ENCODE measurements at regions not wholly inside any gene's neighbourhood (a gene's known extent, or its start where the extent isn't known, plus 50 kb on each side); places are given as distances from the start of the nearest gene placed in this dataset.

DNA sequence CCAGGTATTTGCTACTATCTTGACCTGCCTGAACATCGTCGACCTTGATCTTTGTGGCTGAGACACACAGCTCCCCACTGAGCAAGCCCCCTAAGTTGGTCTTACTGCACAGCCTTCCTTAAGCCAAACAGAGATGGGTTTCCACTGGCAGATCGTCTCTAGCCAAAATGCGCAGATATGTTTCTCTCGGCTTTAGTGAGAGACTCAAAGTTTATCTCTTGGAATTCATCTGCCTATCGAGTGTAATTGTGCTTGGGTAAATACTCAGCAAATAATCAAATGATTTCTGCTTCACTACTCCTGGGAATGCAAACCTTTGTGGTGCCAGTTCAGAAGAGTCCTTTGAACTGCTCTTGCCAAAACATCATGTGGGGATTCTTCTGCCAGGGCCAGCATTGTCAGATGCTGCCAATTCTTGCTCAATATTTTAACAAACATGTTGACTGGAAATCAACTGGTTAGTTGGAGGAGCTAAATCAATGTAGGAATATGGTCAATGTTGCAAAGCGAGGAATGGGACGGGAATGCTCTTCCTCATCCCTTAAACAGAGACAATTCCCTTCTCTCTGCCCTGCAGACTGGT lies 141.2 kb upstream of the SLC28A3 start:
- no TSS peak for BruUV-seq (replicated peaks)
- Histone ChIP-seq H3K9ac (ENCODE audit: low read length) (no peak overlapping the region), H3K9me3 (ENCODE audit: control insufficient read depth in 1 of 2, insufficient read depth in 1 of 2, low read depth in 1 of 2, low read length in 2 of 2) (no peaks in the 10 kb centered on the region), H3K9me2 (ENCODE audit: insufficient read depth) (no peaks in the 10 kb centered on the region), H2AFZ (ENCODE audit: low read depth, low read length, poor library complexity, severe bottlenecking) (no peak overlapping the region), H3K4me1 (ENCODE audit: control insufficient read depth in 1 of 2, insufficient read depth in 2 of 2, low read length in 2 of 2) (no peaks in the 10 kb centered on the region), H3K27ac (ENCODE audit: low read depth, low read length) (no peak overlapping the region), H3K4me3 (replicated peaks in 1 of 2; ENCODE audit: low read depth in 1 of 2, low read length in 2 of 2) (no peak overlapping the region), H3K27me3 (ENCODE audit: insufficient read depth, low read length) (no peaks in the 10 kb centered on the region; the same call in 1 of the 2 replicates), H3K79me2 (ENCODE audit: insufficient read depth, low read length) (no peaks in the 10 kb centered on the region), H4K20me1 (ENCODE audit: insufficient read depth) (no peaks in the 10 kb centered on the region), H3K4me2 (ENCODE audit: low read length) (no peak overlapping the region), H3K36me3 (ENCODE audit: control insufficient read depth in 1 of 2, insufficient read depth in 2 of 2, low read length in 2 of 2) (no peaks in the 10 kb centered on the region)
- no peak for ATAC-seq
- TF ChIP-seq ZNF274 (IDR thresholded peaks at IDR 0.05; ENCODE audit: low read depth, low read length) = no peak
- TF ChIP-seq, protein P1, sequence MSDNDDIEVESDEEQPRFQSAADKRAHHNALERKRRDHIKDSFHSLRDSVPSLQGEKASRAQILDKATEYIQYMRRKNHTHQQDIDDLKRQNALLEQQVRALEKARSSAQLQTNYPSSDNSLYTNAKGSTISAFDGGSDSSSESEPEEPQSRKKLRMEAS (IDR thresholded peaks at IDR 0.05) = no peak
- TF ChIP-seq EGR1 (IDR thresholded peaks at IDR 0.05; ENCODE audit: low read depth) = no peak
- no peak for TF ChIP-seq YY1 (IDR thresholded peaks at IDR 0.05; ENCODE audit: extremely low read depth, insufficient replicate concordance, low read depth, low read length)
- no peak for TF ChIP-seq EZH2phosphoT487 (IDR thresholded peaks at IDR 0.05; ENCODE audit: borderline replicate concordance)
- TF ChIP-seq RAD21 (IDR thresholded peaks at IDR 0.05; ENCODE audit: low read depth) = no peak
- no peak for TF ChIP-seq TCF7L2 (IDR thresholded peaks at IDR 0.05; ENCODE audit: borderline replicate concordance, extremely low read depth, insufficient read depth, insufficient read length)
- no peak for TF ChIP-seq POLR2AphosphoS5 (IDR thresholded peaks at IDR 0.05; ENCODE audit: low read depth, low read length)
- no peak for TF ChIP-seq EZH2 (IDR thresholded peaks at IDR 0.05)
- no peak for TF ChIP-seq CBX3 (IDR thresholded peaks at IDR 0.05; ENCODE audit: low read depth)
- TF ChIP-seq SIN3A (IDR thresholded peaks at IDR 0.05; ENCODE audit: low read depth) = no peak
- TF ChIP-seq, protein P2, sequence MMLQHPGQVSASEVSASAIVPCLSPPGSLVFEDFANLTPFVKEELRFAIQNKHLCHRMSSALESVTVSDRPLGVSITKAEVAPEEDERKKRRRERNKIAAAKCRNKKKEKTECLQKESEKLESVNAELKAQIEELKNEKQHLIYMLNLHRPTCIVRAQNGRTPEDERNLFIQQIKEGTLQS (IDR thresholded peaks at IDR 0.05) = no peak
- TF ChIP-seq, protein P3, sequence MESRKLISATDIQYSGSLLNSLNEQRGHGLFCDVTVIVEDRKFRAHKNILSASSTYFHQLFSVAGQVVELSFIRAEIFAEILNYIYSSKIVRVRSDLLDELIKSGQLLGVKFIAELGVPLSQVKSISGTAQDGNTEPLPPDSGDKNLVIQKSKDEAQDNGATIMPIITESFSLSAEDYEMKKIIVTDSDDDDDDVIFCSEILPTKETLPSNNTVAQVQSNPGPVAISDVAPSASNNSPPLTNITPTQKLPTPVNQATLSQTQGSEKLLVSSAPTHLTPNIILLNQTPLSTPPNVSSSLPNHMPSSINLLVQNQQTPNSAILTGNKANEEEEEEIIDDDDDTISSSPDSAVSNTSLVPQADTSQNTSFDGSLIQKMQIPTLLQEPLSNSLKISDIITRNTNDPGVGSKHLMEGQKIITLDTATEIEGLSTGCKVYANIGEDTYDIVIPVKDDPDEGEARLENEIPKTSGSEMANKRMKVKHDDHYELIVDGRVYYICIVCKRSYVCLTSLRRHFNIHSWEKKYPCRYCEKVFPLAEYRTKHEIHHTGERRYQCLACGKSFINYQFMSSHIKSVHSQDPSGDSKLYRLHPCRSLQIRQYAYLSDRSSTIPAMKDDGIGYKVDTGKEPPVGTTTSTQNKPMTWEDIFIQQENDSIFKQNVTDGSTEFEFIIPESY (IDR thresholded peaks at IDR 0.05; ENCODE audit: extremely low read depth, insufficient replicate concordance, low read length) = no peak
- TF ChIP-seq SRF (IDR thresholded peaks at IDR 0.05; ENCODE audit: low read depth) = no peak
- no peak for TF ChIP-seq ZFX (IDR thresholded peaks at IDR 0.05)
- TF ChIP-seq ELF1 (IDR thresholded peaks at IDR 0.05; ENCODE audit: borderline replicate concordance, low read depth) = no peak
- TF ChIP-seq SP1 (IDR thresholded peaks at IDR 0.05; ENCODE audit: low read depth) = no peak
- RAD21 ChIA-PET (ENCODE audit: low non-redundant PET in 1 of 2, low total read pairs in 2 of 2, uncharacterized antibody in 2 of 2, unreplicated experiment in 2 of 2) = no interaction called here
- intact Hi-C loops (cut with micrococcal nuclease) = no loop called here
- CTCF ChIA-PET = no interaction called here
- POLR2A ChIA-PET = no interaction called here
- DNase-seq (ENCODE audit: low read depth, low spot score) = no peak

Measured in HCT116 (cell line).